GM12865 (cell line): ENCODE measurements at regions not wholly inside any gene's neighbourhood (a gene's known extent, or its start where the extent isn't known, plus 50 kb on each side); places are given as distances from the start of the nearest gene placed in this dataset.
A peak's percentile ranks its signal among the peaks of the same experiment; 100 is the strongest.

Source experiments
- DNase-seq: peaks from one replicate; pipeline ENCODE4 v3.0.0; 2010; ENCODE audit warnings: low read depth
- H3K4me3 ChIP-seq: 2 replicates; pipeline ENCODE4 v1.5.1; 2011; ENCODE audit warnings: mild to moderate bottlenecking, low read depth, low read length, control low read depth
- CTCF ChIP-seq: IDR thresholded peaks from 2 replicates; pipeline ENCODE4 v1.5.1; 2011; ENCODE audit warnings: low read length, control low read depth, low read depth, inconsistent platforms; ENCODE audit not compliant: insufficient read depth; ENCODE audit errors: missing control alignments

- DNase-seq = no peak
- no peak for TF ChIP-seq CTCF
- H3K4me3 ChIP-seq = no peak overlapping the region
Observed at GRCh38 chr1:163684785-163685184, 363.0 kb downstream of the NUF2 start.

- no peak overlapping the region for H3K4me3 ChIP-seq
- TF ChIP-seq CTCF = no peak
- DNase-seq = no peak
Observed at GRCh38 chr1:163692266-163692665, 370.5 kb downstream of the NUF2 start.

GRCh38 chr1:163697137-163697536 lies 375.4 kb downstream of the NUF2 start:
- no peak for TF ChIP-seq CTCF
- no peak overlapping the region for H3K4me3 ChIP-seq
- DNase-seq = peak; percentile 32

- DNase-seq = no peak
- no peak overlapping the region for H3K4me3 ChIP-seq
- TF ChIP-seq CTCF = no peak
Observed at GRCh38 chr1:163701783-163702374, 380.1 kb downstream of the NUF2 start.

GRCh38 chr1:163703794-163704193 lies 382.0 kb downstream of the NUF2 start:
- DNase-seq = no peak
- no peak overlapping the region for H3K4me3 ChIP-seq
- no peak for TF ChIP-seq CTCF

GRCh38 chr1:163706915-163707314 lies 385.2 kb downstream of the NUF2 start:
- DNase-seq = no peak
- H3K4me3 ChIP-seq = no peak overlapping the region
- no peak for TF ChIP-seq CTCF

- no peak for TF ChIP-seq CTCF
- no peak overlapping the region for H3K4me3 ChIP-seq
- no peak for DNase-seq
Observed at GRCh38 chr1:163709636-163710035, 387.9 kb downstream of the NUF2 start.
